OCI-LY1 (cell line): ENCODE measurements at regions not wholly inside any gene's neighbourhood (a gene's known extent, or its start where the extent isn't known, plus 50 kb on each side); places are given as distances from the start of the nearest gene placed in this dataset.

Experiments
- CTCF ChIP-seq: fragments of 200-600 bp; sonication (generic), shearing (Covaris generic); IDR thresholded peaks from 2 replicates; pipeline ENCODE4 v1.5.1; 2017; ENCODE audit warnings: mild to moderate bottlenecking, antibody characterized with exemption, low read length, moderate library complexity, mixed read lengths
- EZH2 ChIP-seq: fragments of 200-600 bp; sonication (generic), shearing (Covaris generic); IDR thresholded peaks from 2 replicates; pipeline ENCODE4 v1.8.0; 2017; ENCODE audit warnings: borderline replicate concordance, mixed run types, mild to moderate bottlenecking, antibody characterized with exemption, low read length, moderate library complexity, mixed read lengths

- TF ChIP-seq CTCF: no peak
- no peak for TF ChIP-seq EZH2
Measured at GRCh38 chr2:67213677-67214402, 183.3 kb upstream of the ETAA1 start.
